ENCODE measurements at regions not wholly inside any gene's neighbourhood (a gene's known extent, or its start where the extent isn't known, plus 50 kb on each side); places are given as distances from the start of the nearest gene placed in this dataset.

DNA sequence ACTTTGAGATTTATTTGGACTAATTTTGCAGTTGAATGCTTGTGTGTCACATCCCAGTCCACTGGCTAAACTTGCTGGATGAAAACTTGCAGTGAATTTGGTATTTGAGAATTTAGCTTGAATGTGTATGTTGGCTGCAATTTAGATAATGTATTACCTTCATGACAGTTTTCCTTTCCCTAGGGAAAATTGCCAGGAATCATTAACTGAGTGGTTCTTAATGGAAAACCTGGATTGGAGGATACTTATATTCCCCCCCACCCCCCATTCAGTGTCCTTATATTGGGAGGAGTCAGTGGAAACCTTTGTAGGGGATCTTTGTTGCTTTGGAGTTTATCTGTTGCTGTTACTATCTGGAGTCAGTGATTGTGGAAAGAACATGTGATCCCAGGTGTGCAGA, 67.6 kb downstream of the KPNA2 start:
- TF ChIP-seq YY1 (IDR thresholded peaks at IDR 0.05; ENCODE audit: insufficient read depth, insufficient read length) (no peak), ZNF274 (IDR thresholded peaks at IDR 0.05; ENCODE audit: low read depth, low read length) (no peak)
